Choroid plexus epithelial cell (primary cell): ENCODE measurements at regions not wholly inside any gene's neighbourhood (a gene's known extent, or its start where the extent isn't known, plus 50 kb on each side); places are given as distances from the start of the nearest gene placed in this dataset.

Experiments used
- DNase-seq: peaks from one replicate; pipeline ENCODE4 v3.0.0-alpha.2; 2010; ENCODE audit warnings: low read depth
- H3K4me3 ChIP-seq: 2 replicates; pipeline ENCODE4 v1.5.1; 2011; ENCODE audit warnings: low read depth, mild to moderate bottlenecking, control low read depth, low read length, moderate library complexity
- TF ChIP-seq, protein P1 (sequence below): conservative IDR thresholded peaks from 2 replicates; pipeline ENCODE4 v1.5.1; 2011; ENCODE audit warnings: low read depth, mild to moderate bottlenecking, control low read depth, inconsistent platforms, low read length, moderate library complexity

- peak; percentile 67 for DNase-seq
- no peak overlapping the region for H3K4me3 ChIP-seq
- TF ChIP-seq, protein P1, sequence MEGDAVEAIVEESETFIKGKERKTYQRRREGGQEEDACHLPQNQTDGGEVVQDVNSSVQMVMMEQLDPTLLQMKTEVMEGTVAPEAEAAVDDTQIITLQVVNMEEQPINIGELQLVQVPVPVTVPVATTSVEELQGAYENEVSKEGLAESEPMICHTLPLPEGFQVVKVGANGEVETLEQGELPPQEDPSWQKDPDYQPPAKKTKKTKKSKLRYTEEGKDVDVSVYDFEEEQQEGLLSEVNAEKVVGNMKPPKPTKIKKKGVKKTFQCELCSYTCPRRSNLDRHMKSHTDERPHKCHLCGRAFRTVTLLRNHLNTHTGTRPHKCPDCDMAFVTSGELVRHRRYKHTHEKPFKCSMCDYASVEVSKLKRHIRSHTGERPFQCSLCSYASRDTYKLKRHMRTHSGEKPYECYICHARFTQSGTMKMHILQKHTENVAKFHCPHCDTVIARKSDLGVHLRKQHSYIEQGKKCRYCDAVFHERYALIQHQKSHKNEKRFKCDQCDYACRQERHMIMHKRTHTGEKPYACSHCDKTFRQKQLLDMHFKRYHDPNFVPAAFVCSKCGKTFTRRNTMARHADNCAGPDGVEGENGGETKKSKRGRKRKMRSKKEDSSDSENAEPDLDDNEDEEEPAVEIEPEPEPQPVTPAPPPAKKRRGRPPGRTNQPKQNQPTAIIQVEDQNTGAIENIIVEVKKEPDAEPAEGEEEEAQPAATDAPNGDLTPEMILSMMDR, result no peak
Observed at GRCh38 chr4:92198711-92199110, 105.1 kb upstream of the GRID2 start.

DNA sequence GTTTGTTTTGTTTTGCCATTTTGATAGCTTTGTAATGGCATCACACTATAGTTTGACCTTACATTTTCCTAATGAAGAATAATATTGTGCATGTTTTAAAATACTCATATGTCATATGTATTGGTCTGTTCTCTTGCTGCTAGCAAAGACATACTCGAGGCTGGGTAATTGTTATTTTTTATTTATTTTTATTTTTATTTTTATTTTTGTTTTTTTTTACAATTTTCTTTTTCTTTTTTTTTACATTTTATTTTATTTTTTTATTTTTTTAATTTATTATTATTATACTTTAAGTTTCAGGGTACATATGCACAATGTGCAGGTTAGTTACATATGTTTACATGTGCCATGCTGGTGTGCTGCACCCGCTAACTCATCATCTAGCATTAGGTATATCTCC is 104.6 kb upstream of the GRID2 start:
- no peak overlapping the region for H3K4me3 ChIP-seq
- no peak for DNase-seq
- TF ChIP-seq, protein P1, result no peak

DNA sequence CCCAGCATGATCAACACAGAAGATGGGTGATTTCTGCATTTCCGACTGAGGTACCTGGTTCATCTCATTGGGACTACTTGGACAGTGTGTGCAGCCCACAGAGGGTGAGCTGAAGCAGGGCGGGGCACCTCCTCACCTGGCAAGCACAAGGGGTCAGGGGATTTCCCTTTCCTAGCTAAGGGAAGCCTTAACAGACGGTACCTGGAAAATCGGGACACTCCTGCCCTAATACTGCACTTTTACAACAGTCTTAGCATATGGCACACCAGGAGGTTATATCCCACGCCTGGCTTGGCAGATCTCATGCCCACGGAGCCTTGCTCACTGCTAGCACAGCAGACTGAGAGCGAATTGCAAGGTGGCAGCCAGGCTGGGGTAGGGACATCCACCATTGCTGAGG is 92.9 kb upstream of the GRID2 start:
- DNase-seq, result no peak
- TF ChIP-seq, protein P1, result no peak
- no peak overlapping the region for H3K4me3 ChIP-seq

DNA sequence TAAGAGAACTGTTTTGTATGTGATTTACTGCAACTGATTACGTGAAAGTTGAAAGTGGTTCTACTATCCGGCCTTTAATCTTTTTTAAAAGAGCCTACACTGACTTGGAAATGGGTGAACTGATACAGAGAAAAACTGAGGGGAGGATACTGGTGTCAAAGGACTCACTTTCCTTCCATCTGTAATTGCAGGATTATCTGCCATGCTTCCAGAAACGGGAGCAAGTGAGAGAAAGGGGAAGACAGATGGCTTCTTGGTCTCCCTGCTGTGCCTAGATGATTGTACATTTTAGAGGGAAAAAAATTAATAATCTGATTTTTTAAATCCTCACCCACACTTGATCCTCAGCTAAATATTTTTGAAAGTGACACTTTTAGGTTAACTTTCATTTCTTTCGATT is 88.3 kb upstream of the GRID2 start:
- TF ChIP-seq, protein P1, result no peak
- DNase-seq, result no peak
- H3K4me3 ChIP-seq, result no peak overlapping the region

GRCh38 chr4:92231511-92231910 is 72.3 kb upstream of the GRID2 start:
- TF ChIP-seq, protein P1, result no peak
- H3K4me3 ChIP-seq, result no peak overlapping the region
- DNase-seq, result peak; percentile 53

DNA sequence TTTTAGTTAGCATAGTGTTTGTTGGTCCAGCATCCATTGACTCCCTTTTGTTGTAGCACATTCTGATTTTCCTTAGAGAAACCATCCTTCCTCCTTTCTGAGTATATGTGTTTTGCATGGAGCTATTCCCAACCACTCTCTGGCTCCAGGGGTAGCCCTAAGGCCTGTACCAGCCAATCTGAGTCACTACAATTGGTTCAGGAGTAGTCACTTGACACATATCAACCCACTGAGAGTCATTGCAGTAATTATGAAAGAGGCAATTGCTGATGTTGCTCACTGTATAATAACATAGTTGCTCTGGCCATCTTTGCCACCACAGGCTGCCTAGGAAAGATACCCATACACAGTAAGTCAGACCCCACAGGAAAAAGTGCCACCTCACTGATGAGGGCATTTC is 71.2 kb upstream of the GRID2 start:
- DNase-seq, result peak; percentile 15
- TF ChIP-seq, protein P1, result no peak
- H3K4me3 ChIP-seq, result no peak overlapping the region

- no peak overlapping the region for H3K4me3 ChIP-seq
- peak; percentile 99 for DNase-seq
- TF ChIP-seq, protein P1, result no peak
Observed at GRCh38 chr4:92234393-92235176, 69.2 kb upstream of the GRID2 start.
